Ascending aorta (tissue), 2 donors: ENCODE measurements at regions not wholly inside any gene's neighbourhood (a gene's known extent, or its start where the extent isn't known, plus 50 kb on each side); places are given as distances from the start of the nearest gene placed in this dataset.

Experiments used
- DNase-seq, 2 donors: peaks; one replicate each; pipeline ENCODE4 v3.0.0-alpha.2; 2019; ENCODE audit warnings: low spot score in 2 of 2
- H3K27ac ChIP-seq, 2 donors: fragments of 200-600 bp; sonication (generic); one replicate each; pipeline ENCODE4 v1.5.1; 2016 to 2017; ENCODE audit warnings: mild to moderate bottlenecking in 1 of 2
- H3K27me3 ChIP-seq: fragments of 200-600 bp; sonication (generic); one replicate; pipeline ENCODE4 v1.5.1; 2017
- H3K36me3 ChIP-seq, 2 donors: fragments of 200-600 bp; sonication (generic); one replicate each; pipeline ENCODE4 v1.5.1; 2016
- H3K4me1 ChIP-seq, 2 donors: fragments of 200-600 bp; sonication (generic); one replicate each; pipeline ENCODE4 v1.5.1; 2016 to 2017; ENCODE audit warnings: mild to moderate bottlenecking in 1 of 2
- H3K4me3 ChIP-seq, 2 donors: fragments of 200-600 bp; sonication (generic); one replicate each; pipeline ENCODE4 v1.5.1; 2016 to 2017; ENCODE audit warnings: mild to moderate bottlenecking in 1 of 2
- H3K9me3 ChIP-seq, 2 donors: fragments of 200-600 bp; sonication (generic); one replicate each; pipeline ENCODE4 v1.5.1; 2016
- CTCF ChIP-seq, 3 experiments: fragments of 200-600 bp in 2 of 3; fragments of 450-650 bp in 1 of 3; sonication (generic) in 2 of 3; IDR thresholded peaks; one replicate each; pipeline ENCODE4 v1.5.1; 2016 to 2019; ENCODE audit warnings: antibody characterized with exemption in 3 of 3, mild to moderate bottlenecking in 1 of 3, moderate library complexity in 1 of 3
- intact Hi-C: fragments of 100-400 bp; cut with DNase I; formaldehyde crosslinking; loops from one replicate; pipeline ENCODE4 v1.15.1; 2023

- TF ChIP-seq CTCF (IDR thresholded peaks at IDR 0.05) = no peak
- H3K9me3 ChIP-seq = no peaks in the 10 kb centered on the region
- DNase-seq = peak in 1 of 2 donors; percentile 40
- H3K4me1 ChIP-seq = peaks cover 6 to 20% of the 10 kb centered on the region in 2 donors
- intact Hi-C loops = loop anchor here (10.0 kb wide), 1 partner anchor 121 kb away; no protein-coding TSS in a partner anchor
- H3K4me3 ChIP-seq = no peak overlapping the region
- no peaks in the 10 kb centered on the region for H3K27me3 ChIP-seq
- H3K27ac ChIP-seq = no peak overlapping the region
- no peaks in the 10 kb centered on the region for H3K36me3 ChIP-seq
Observed at GRCh38 chr14:99033951-99034350, 238.0 kb downstream of the BCL11B start.

- no peak for TF ChIP-seq CTCF (IDR thresholded peaks at IDR 0.05)
- intact Hi-C loops = loop anchor here (5.0 to 10.0 kb wide), 3 partner anchors 107 to 448 kb away; partner anchors contain the start of genes CCNK and SETD3
- Histone ChIP-seq H3K27me3 (no peaks in the 10 kb centered on the region), H3K9me3 (no peaks in the 10 kb centered on the region), H3K27ac (peak overlapping the region; percentile 84 to 91), H3K4me1 (peaks cover 6 to 20% of the 10 kb centered on the region in 2 donors), H3K36me3 (no peaks in the 10 kb centered on the region), H3K4me3 (no peak overlapping the region)
- DNase-seq = peak in 1 of 2 donors; percentile 62
Observed at GRCh38 chr14:99034711-99035171, 237.3 kb downstream of the BCL11B start.

DNA sequence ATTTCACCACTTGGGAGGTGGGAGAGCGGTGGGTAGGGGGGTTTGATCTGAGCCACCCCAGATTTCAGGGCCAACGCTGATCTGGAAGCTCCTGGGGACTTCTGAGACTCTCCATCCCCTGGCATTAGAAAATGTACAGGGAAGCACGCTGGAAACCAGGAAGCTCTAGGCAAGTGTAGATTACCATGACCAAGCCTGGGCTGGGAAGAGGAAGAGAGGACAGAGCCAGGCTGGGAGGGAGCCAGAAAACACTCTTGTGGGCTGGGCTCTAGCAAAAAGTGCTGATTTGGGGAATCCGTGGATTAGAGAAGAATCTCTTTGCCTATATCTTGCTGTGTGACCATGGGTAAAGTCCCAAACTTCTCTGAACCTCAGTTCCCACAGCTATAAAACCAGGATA, 236.7 kb downstream of the BCL11B start:
- Histone ChIP-seq H3K4me1 (peaks cover 6 to 20% of the 10 kb centered on the region in 2 donors), H3K36me3 (no peaks in the 10 kb centered on the region), H3K4me3 (peak overlapping the region; percentile 10 to 50), H3K9me3 (no peaks in the 10 kb centered on the region), H3K27ac (peak overlapping the region; percentile 84 to 91), H3K27me3 (no peaks in the 10 kb centered on the region)
- peak in 1 of 2 donors; percentile 80 for DNase-seq
- intact Hi-C loops = loop anchor here (5.0 to 10.0 kb wide), 3 partner anchors 108 to 447 kb away; partner anchors contain the start of genes CCNK and SETD3
- no peak for TF ChIP-seq CTCF (IDR thresholded peaks at IDR 0.05)

DNA sequence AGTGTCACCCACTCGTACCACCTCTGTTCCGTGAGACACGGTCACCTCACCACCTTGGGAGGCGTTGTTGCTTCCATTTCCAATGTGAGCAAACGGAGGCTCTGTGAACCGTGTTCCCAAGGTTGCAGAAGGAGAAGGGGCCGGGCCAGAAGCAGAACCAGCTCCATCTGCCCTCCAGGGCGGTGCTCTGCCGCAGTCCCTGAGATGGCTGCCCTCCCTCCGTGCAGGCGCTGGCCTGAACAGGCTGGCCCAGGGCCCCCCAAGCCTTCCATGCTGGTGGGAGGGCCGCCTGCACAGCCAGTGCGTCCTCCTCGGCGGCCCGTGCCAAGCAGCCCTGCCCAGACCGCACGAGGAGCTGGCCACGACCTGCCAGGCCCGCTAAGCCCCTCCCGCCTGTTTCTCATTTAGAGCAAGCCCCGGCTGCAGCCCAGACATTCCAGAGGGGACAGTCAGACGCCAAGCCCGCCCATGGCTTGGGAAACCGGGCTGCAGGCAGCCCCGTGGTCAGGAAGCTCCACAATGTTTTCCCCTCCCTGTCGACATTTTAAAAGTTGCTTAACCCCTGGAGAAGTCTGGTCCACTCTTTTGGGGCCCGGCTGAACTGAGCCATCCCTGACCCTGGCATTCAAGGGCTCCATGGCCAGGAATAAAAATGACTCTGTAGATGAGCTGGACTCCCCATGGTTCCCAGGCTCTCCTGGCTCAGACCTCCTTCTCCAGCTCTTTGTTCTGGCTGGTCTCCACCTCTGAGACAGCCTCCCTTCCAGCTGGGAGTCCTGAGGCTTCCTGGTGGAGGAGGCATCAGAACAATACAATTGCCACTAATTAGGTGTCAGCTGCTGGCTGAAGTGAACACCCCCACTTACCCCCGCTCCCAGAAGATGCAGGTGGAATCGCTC, 236.0 kb downstream of the BCL11B start:
- intact Hi-C loops = loop anchor here (2.0 to 10.0 kb wide), 5 partner anchors 83 to 446 kb away; partner anchors contain the start of genes CCNK and SETD3

More for the DNA sequence above, 236.0 kb downstream of the BCL11B start:
- Histone ChIP-seq H3K4me3 (peak overlapping the region; percentile 10 to 50), H3K9me3 (no peaks in the 10 kb centered on the region), H3K36me3 (no peaks in the 10 kb centered on the region), H3K27ac (peak overlapping the region; percentile 84 to 91), H3K4me1 (peaks cover 6 to 20% of the 10 kb centered on the region in 2 donors), H3K27me3 (no peaks in the 10 kb centered on the region)
- DNase-seq = peak; percentile 84 to 98
- TF ChIP-seq CTCF (IDR thresholded peaks at IDR 0.05) = no peak
